Neural progenitor cell (in vitro differentiated cells): ENCODE measurements at regions not wholly inside any gene's neighbourhood (a gene's known extent, or its start where the extent isn't known, plus 50 kb on each side); places are given as distances from the start of the nearest gene placed in this dataset.

ENCODE experiments used
- DNase-seq: peaks from one replicate; pipeline ENCODE4 v3.0.0-alpha.2; 2016; ENCODE audit warnings: low spot score
- H2AFZ ChIP-seq: fragments of 200-600 bp; sonication (generic); replicated peaks from 2 replicates; pipeline ENCODE4 v1.6.1; 2016; ENCODE audit warnings: antibody characterized with exemption
- H3F3A ChIP-seq: fragments of 200-600 bp; sonication (generic); 2 replicates; pipeline ENCODE4 v1.6.1; 2016; ENCODE audit warnings: antibody characterized with exemption, low read depth
- H3K27ac ChIP-seq: fragments of 200-600 bp; sonication (generic); 2 replicates; pipeline ENCODE4 v1.5.1; 2016; ENCODE audit warnings: mild to moderate bottlenecking
- H3K27me3 ChIP-seq: fragments of 200-600 bp; sonication (generic); 2 replicates; pipeline ENCODE4 v1.6.1; 2016; ENCODE audit warnings: mild to moderate bottlenecking, moderate library complexity
- H3K36me3 ChIP-seq: fragments of 200-600 bp; sonication (generic); 2 replicates; pipeline ENCODE4 v1.5.1; 2016
- H3K4me1 ChIP-seq: fragments of 200-600 bp; sonication (generic); 2 replicates; pipeline ENCODE4 v1.6.1; 2016; ENCODE audit warnings: mixed run types
- H3K4me2 ChIP-seq: fragments of 200-600 bp; sonication (generic); 2 replicates; pipeline ENCODE4 v1.6.1; 2016
- H3K4me3 ChIP-seq: fragments of 200-600 bp; sonication (generic); 2 replicates; pipeline ENCODE4 v1.5.1; 2016
- H3K79me2 ChIP-seq: fragments of 200-600 bp; sonication (generic); 2 replicates; pipeline ENCODE4 v1.6.1; 2016; ENCODE audit warnings: low read depth
- H3K9ac ChIP-seq: fragments of 200-600 bp; sonication (generic); 2 replicates; pipeline ENCODE4 v1.6.1; 2016
- H3K9me3 ChIP-seq: fragments of 200-600 bp; sonication (generic); 2 replicates; pipeline ENCODE4 v1.5.1; 2016; ENCODE audit warnings: low read depth
- H4K20me1 ChIP-seq: fragments of 200-600 bp; sonication (generic); 2 replicates; pipeline ENCODE4 v1.6.1; 2016; ENCODE audit warnings: low read depth
- H3K27ac Mint-ChIP-seq: 3 replicates; pipeline ENCODE4 v1.8.0; 2021; ENCODE audit warnings: mixed read lengths
- H3K27me3 Mint-ChIP-seq: 2 replicates; pipeline ENCODE4 v1.8.0; 2022; ENCODE audit warnings: low read depth, mild to moderate bottlenecking, inconsistent platforms, moderate library complexity, mixed read lengths; ENCODE audit not compliant: insufficient read depth
- H3K36me3 Mint-ChIP-seq: 3 replicates; pipeline ENCODE4 v1.8.0; 2021; ENCODE audit warnings: mixed read lengths
- H3K4me1 Mint-ChIP-seq: 3 replicates; pipeline ENCODE4 v1.8.0; 2021; ENCODE audit warnings: mixed read lengths
- H3K4me3 Mint-ChIP-seq: 3 replicates; pipeline ENCODE4 v1.8.0; 2021; ENCODE audit warnings: mild to moderate bottlenecking, moderate library complexity, mixed read lengths
- H3K9me3 Mint-ChIP-seq: 3 replicates; pipeline ENCODE4 v1.8.0; 2020; ENCODE audit warnings: mixed read lengths
- CTCF ChIP-seq: fragments of 200-600 bp; sonication (generic); IDR thresholded peaks from 2 replicates; pipeline ENCODE4 v1.5.1; 2017; ENCODE audit warnings: antibody characterized with exemption, mild to moderate bottlenecking
- EZH2 ChIP-seq: fragments of 200-600 bp; sonication (generic); IDR thresholded peaks from 2 replicates; pipeline ENCODE4 v1.6.1; 2017; ENCODE audit warnings: antibody characterized with exemption, mild to moderate bottlenecking, moderate library complexity
- EZH2phosphoT487 ChIP-seq: fragments of 200-600 bp; sonication (generic); IDR thresholded peaks from 2 replicates; pipeline ENCODE4 v1.6.1; 2017; ENCODE audit warnings: antibody characterized with exemption

- no peak overlapping the region for H3K4me2 ChIP-seq
- Mint-ChIP-seq H3K27me3 (no peaks in the 10 kb centered on the region), H3K4me3 (no peak overlapping the region), H3K36me3 (no peaks in the 10 kb centered on the region), H3K27ac (no peak overlapping the region), H3K9me3 (no peaks in the 10 kb centered on the region), H3K4me1 (no peaks in the 10 kb centered on the region)
- TF ChIP-seq EZH2phosphoT487 (no peak), EZH2 (no peak), CTCF (no peak)
- DNase-seq = no peak
- no peaks in the 10 kb centered on the region for H3K4me1 ChIP-seq
- H4K20me1 ChIP-seq = no peaks in the 10 kb centered on the region
- H3K9me3 ChIP-seq = no peaks in the 10 kb centered on the region
- H3K4me3 ChIP-seq = no peak overlapping the region
- no peaks in the 10 kb centered on the region for H3K36me3 ChIP-seq
- H3F3A ChIP-seq = no peaks in the 10 kb centered on the region
- no peak overlapping the region for H3K27ac ChIP-seq
- H3K27me3 ChIP-seq = no peaks in the 10 kb centered on the region
- H2AFZ ChIP-seq = no peak overlapping the region
- H3K9ac ChIP-seq = no peak overlapping the region
- H3K79me2 ChIP-seq = no peaks in the 10 kb centered on the region
Measured at GRCh38 chr3:164524201-164524600, 554.1 kb downstream of the SI start.

GRCh38 chr3:164522073-164522763 is 556.1 kb downstream of the SI start:
- Histone ChIP-seq H3F3A (no peaks in the 10 kb centered on the region), H3K27me3 (no peaks in the 10 kb centered on the region), H2AFZ (no peak overlapping the region), H3K36me3 (no peaks in the 10 kb centered on the region), H4K20me1 (no peaks in the 10 kb centered on the region), H3K4me1 (no peaks in the 10 kb centered on the region), H3K9ac (no peak overlapping the region), H3K27ac (no peak overlapping the region), H3K4me2 (no peak overlapping the region), H3K9me3 (no peaks in the 10 kb centered on the region), H3K4me3 (no peak overlapping the region), H3K79me2 (no peaks in the 10 kb centered on the region)
- Mint-ChIP-seq H3K4me3 (no peak overlapping the region), H3K4me1 (no peaks in the 10 kb centered on the region), H3K27me3 (no peaks in the 10 kb centered on the region), H3K36me3 (no peaks in the 10 kb centered on the region), H3K9me3 (peaks cover 2% of the 10 kb centered on the region), H3K27ac (no peak overlapping the region)
- DNase-seq = no peak
- TF ChIP-seq EZH2phosphoT487 = no peak
- TF ChIP-seq CTCF = no peak

GRCh38 chr3:164521644-164522043 is 556.7 kb downstream of the SI start:
- no peak overlapping the region for H3K27ac Mint-ChIP-seq
- H3K9ac ChIP-seq = no peak overlapping the region
- H3K4me2 ChIP-seq = no peak overlapping the region
- no peak for DNase-seq
- no peaks in the 10 kb centered on the region for H3K9me3 ChIP-seq
- no peaks in the 10 kb centered on the region for H3K4me1 Mint-ChIP-seq
- TF ChIP-seq EZH2phosphoT487 (no peak), EZH2 (no peak), CTCF (no peak)
- no peak overlapping the region for H3K4me3 Mint-ChIP-seq
- no peaks in the 10 kb centered on the region for H3K79me2 ChIP-seq
- H3K36me3 Mint-ChIP-seq = no peaks in the 10 kb centered on the region
- H3K27me3 Mint-ChIP-seq = no peaks in the 10 kb centered on the region
- no peaks in the 10 kb centered on the region for H3K36me3 ChIP-seq
- H3K9me3 Mint-ChIP-seq = peaks cover 2% of the 10 kb centered on the region
- no peaks in the 10 kb centered on the region for H3K27me3 ChIP-seq
- no peak overlapping the region for H3K4me3 ChIP-seq
- no peak overlapping the region for H3K27ac ChIP-seq
- H2AFZ ChIP-seq = no peak overlapping the region
- H4K20me1 ChIP-seq = no peaks in the 10 kb centered on the region
- H3K4me1 ChIP-seq = no peaks in the 10 kb centered on the region
- no peaks in the 10 kb centered on the region for H3F3A ChIP-seq
